PC-3 (cell line): ENCODE measurements at regions not wholly inside any gene's neighbourhood (a gene's known extent, or its start where the extent isn't known, plus 50 kb on each side); places are given as distances from the start of the nearest gene placed in this dataset.

Source experiments
- EZH2 ChIP-seq: fragments of 300-600 bp; sonication (generic); IDR thresholded peaks from one replicate; pipeline ENCODE4 v1.6.1; 2017; ENCODE audit warnings: antibody characterized with exemption, mild to moderate bottlenecking, low read length; ENCODE audit not compliant: unreplicated experiment
- EZH2phosphoT487 ChIP-seq: fragments of 300-600 bp; sonication (generic); IDR thresholded peaks from 2 replicates; pipeline ENCODE4 v1.6.1; 2018; ENCODE audit warnings: mild to moderate bottlenecking, antibody characterized with exemption, low read length, borderline replicate concordance
- TF ChIP-seq, protein P1 (sequence below): fragments of 300-600 bp; sonication (generic); conservative IDR thresholded peaks from 2 replicates; pipeline ENCODE4 v1.5.1; 2017; ENCODE audit warnings: antibody characterized with exemption, low read depth, mild to moderate bottlenecking, low read length

DNA sequence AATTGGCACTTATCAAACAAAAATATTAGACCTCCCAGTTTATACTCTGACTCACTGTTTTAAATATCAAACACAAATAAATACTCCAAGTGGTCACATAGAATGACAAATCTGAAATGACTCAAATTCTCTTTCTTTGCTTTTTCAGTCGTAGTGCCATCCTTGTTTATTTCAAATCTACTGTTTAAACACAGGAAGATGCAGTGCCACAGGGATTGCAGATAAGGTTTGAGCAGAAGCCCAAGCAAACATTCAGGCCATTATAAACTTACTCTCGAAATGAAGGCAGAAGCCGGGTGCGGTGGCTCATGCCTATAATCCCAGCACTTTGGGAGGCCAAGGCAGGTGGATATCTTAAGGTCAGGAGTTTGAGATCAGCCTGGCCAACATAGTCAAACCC, 255.4 kb upstream of the PLXNA2 start:
- TF ChIP-seq, protein P1, sequence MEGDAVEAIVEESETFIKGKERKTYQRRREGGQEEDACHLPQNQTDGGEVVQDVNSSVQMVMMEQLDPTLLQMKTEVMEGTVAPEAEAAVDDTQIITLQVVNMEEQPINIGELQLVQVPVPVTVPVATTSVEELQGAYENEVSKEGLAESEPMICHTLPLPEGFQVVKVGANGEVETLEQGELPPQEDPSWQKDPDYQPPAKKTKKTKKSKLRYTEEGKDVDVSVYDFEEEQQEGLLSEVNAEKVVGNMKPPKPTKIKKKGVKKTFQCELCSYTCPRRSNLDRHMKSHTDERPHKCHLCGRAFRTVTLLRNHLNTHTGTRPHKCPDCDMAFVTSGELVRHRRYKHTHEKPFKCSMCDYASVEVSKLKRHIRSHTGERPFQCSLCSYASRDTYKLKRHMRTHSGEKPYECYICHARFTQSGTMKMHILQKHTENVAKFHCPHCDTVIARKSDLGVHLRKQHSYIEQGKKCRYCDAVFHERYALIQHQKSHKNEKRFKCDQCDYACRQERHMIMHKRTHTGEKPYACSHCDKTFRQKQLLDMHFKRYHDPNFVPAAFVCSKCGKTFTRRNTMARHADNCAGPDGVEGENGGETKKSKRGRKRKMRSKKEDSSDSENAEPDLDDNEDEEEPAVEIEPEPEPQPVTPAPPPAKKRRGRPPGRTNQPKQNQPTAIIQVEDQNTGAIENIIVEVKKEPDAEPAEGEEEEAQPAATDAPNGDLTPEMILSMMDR, result no peak
- TF ChIP-seq EZH2phosphoT487, result no peak
- no peak for TF ChIP-seq EZH2
